Stomach (tissue), 4 donors: ENCODE measurements at regions not wholly inside any gene's neighbourhood (a gene's known extent, or its start where the extent isn't known, plus 50 kb on each side); places are given as distances from the start of the nearest gene placed in this dataset.

Experiments used
- POLR2AphosphoS5 ChIP-seq, 3 donors: sonication (generic); formaldehyde crosslinking; IDR thresholded peaks; one replicate each; pipeline ENCODE4 v1.6.1; 2016; ENCODE audit warnings: antibody characterized with exemption in 3 of 3
- TF ChIP-seq, protein P1 (sequence below), 7 experiments: fragments of 450-650 bp in 4 of 7; fragments of 200-600 bp in 3 of 7; sonication (generic) in 3 of 7; IDR thresholded peaks; one replicate each; pipeline ENCODE4 v1.5.1; 2016 to 2019; ENCODE audit warnings: antibody characterized with exemption in 7 of 7, control low read depth in 2 of 7, mild to moderate bottlenecking in 1 of 7

DNA sequence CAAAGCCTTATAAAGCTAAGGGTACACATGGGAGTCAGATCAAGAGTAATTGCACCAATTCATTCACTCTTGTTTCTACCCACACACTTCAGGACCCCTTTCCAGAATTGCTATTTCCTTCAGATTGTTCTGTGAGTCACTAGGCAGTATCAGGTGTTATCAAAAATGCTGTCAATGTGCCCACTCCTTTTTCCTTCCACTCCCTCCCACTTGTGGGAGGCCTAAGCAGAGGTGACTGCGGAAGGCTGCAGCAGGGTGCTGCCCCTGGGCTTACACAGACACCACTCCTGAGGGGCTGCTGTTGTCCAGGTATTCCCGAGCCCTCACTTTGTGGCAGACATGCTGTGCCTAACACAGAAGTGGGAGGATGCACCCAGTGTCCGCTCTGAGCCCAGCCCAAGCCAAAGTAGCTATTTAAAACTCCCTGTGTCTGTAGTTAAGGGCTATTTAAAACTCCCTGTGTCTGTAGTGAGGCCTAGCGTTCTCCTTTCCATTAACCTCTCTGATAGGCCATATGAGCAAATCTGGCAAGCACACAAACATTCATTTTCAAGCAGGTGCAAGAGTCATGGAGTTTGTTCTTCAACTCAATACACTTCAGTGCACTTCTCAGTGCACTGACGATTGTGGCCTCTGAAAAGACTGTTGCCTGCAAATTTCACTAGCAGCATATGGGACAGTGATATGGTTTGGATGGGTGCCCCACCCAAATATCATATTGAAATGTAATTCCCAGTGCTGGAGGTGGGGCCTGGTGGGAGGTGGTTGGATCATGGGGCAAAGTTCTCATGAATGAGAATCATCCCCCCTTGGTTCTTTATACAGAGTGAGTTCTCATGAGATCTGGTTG lies 117.8 kb downstream of the PHLDA1 start:
- TF ChIP-seq, protein P1, sequence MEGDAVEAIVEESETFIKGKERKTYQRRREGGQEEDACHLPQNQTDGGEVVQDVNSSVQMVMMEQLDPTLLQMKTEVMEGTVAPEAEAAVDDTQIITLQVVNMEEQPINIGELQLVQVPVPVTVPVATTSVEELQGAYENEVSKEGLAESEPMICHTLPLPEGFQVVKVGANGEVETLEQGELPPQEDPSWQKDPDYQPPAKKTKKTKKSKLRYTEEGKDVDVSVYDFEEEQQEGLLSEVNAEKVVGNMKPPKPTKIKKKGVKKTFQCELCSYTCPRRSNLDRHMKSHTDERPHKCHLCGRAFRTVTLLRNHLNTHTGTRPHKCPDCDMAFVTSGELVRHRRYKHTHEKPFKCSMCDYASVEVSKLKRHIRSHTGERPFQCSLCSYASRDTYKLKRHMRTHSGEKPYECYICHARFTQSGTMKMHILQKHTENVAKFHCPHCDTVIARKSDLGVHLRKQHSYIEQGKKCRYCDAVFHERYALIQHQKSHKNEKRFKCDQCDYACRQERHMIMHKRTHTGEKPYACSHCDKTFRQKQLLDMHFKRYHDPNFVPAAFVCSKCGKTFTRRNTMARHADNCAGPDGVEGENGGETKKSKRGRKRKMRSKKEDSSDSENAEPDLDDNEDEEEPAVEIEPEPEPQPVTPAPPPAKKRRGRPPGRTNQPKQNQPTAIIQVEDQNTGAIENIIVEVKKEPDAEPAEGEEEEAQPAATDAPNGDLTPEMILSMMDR (IDR thresholded peaks at IDR 0.05), result no peak
- TF ChIP-seq POLR2AphosphoS5 (IDR thresholded peaks at IDR 0.05), result peak in 1 of 3 donors; percentile 9
